BE2C (cell line): ENCODE measurements at regions not wholly inside any gene's neighbourhood (a gene's known extent, or its start where the extent isn't known, plus 50 kb on each side); places are given as distances from the start of the nearest gene placed in this dataset.
A peak's percentile ranks its signal among the peaks of the same experiment; 100 is the strongest.

ENCODE experiments used
- DNase-seq: peaks from one replicate; pipeline ENCODE4 v3.0.0-alpha.2; 2020
- H3K27me3 ChIP-seq: fragments of 250-450 bp; sonication (Bioruptor Pico); 2 replicates; pipeline ENCODE4 v1.5.1; 2020; ENCODE audit warnings: mild to moderate bottlenecking
- H3K36me3 ChIP-seq: fragments of 250-450 bp; sonication (Bioruptor Pico); 2 replicates; pipeline ENCODE4 v1.5.1; 2020; ENCODE audit warnings: mild to moderate bottlenecking
- H3K4me1 ChIP-seq: fragments of 250-450 bp; sonication (Bioruptor Pico); 2 replicates; pipeline ENCODE4 v1.5.1; 2020
- H3K4me3 ChIP-seq: 2 replicates; pipeline ENCODE4 v1.5.1; 2011; ENCODE audit warnings: low read depth, low read length
- H3K9me3 ChIP-seq: fragments of 250-450 bp; sonication (Bioruptor Pico); 2 replicates; pipeline ENCODE4 v1.5.1; 2020
- TF ChIP-seq, protein P1 (sequence below): IDR thresholded peaks from 2 replicates; pipeline ENCODE4 v1.5.1; 2012; ENCODE audit warnings: mild to moderate bottlenecking, low read depth, low read length

DNA sequence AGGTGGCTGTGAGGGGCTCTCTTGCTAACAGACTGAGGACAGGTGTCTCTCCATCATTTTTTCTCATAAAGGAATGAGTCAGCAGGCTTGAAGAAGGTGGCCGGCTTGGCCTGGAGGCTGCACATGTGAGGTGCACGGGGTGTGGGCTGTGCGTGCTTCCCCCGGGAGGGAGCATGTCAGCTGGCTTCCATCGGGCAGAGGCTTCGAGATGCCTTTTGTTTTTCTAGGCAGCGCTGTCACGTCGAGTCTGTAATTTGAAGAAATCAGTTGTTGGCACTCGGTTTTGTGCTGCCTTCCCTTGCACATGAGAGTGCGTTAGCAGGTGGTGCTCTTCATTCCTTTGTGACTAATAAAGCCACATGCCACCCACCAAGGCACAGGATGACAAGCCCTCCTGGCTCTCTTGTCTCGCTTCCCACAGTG is 89.7 kb downstream of the NPIPB11 start:
- Histone ChIP-seq H3K4me3 (no peak overlapping the region), H3K9me3 (no peaks in the 10 kb centered on the region), H3K4me1 (peaks cover 3% of the 10 kb centered on the region; the same call in 1 of the 2 replicates), H3K27me3 (no peaks in the 10 kb centered on the region), H3K36me3 (no peaks in the 10 kb centered on the region)
- DNase-seq = no peak
- TF ChIP-seq, protein P1, sequence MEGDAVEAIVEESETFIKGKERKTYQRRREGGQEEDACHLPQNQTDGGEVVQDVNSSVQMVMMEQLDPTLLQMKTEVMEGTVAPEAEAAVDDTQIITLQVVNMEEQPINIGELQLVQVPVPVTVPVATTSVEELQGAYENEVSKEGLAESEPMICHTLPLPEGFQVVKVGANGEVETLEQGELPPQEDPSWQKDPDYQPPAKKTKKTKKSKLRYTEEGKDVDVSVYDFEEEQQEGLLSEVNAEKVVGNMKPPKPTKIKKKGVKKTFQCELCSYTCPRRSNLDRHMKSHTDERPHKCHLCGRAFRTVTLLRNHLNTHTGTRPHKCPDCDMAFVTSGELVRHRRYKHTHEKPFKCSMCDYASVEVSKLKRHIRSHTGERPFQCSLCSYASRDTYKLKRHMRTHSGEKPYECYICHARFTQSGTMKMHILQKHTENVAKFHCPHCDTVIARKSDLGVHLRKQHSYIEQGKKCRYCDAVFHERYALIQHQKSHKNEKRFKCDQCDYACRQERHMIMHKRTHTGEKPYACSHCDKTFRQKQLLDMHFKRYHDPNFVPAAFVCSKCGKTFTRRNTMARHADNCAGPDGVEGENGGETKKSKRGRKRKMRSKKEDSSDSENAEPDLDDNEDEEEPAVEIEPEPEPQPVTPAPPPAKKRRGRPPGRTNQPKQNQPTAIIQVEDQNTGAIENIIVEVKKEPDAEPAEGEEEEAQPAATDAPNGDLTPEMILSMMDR = no peak

DNA sequence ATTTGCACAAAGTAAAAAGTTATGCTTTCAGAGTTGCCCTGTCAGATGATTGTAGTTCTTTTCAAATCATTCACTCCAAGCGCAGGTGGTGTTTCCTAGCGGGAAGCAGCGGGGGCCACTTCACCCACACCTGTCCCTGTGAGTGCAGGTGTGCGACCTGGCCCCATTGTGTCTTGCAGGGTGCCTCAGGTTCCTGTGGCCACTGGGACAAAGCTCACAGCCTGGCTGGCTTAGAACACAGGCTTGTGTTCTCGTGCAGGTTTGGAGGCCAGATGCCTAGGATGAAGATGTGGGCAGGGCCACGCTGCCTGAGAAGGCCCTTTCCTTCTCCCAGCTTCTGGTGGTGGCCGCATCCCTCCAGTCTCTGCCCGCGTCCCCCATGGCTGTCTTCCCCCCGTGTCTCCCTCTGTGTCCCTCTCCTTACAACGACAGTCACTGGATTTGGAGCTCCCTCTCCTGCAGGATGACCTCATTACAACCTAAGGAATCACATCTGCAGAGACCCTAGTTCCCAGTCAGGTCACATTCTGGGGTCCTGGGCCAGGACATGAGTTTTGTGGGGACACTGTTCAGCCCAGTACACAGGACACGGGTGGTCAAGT is 90.5 kb downstream of the NPIPB11 start:
- Histone ChIP-seq H3K36me3 (no peaks in the 10 kb centered on the region), H3K27me3 (no peaks in the 10 kb centered on the region), H3K4me1 (peaks cover 3% of the 10 kb centered on the region; the same call in 1 of the 2 replicates), H3K4me3 (no peak overlapping the region), H3K9me3 (no peaks in the 10 kb centered on the region)
- TF ChIP-seq, protein P1 = peak; percentile 53
- DNase-seq = peak; percentile 41

DNA sequence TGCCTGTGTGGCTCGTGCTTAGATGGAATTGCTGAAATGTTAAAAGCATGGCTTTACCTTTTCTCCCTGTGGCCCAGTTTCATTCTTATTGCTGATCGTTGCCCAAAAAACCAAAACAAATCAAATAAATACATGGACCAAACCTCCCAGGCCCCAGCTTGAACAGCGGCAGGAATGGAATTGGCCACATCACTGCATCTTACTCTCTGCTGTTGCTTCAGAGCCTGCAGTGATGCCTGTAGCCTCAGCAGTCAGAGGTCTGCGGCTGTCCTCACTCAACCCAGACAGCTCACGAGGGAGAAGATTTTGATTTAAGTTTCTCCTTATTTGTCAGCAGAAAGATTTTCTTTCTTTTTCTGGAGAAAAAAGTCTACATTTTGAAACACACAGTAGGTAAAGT is 91.5 kb downstream of the NPIPB11 start:
- Histone ChIP-seq H3K4me3 (no peak overlapping the region), H3K36me3 (no peaks in the 10 kb centered on the region), H3K4me1 (peaks cover 3% of the 10 kb centered on the region; the same call in 1 of the 2 replicates), H3K9me3 (no peaks in the 10 kb centered on the region), H3K27me3 (no peaks in the 10 kb centered on the region)
- no peak for DNase-seq
- TF ChIP-seq, protein P1 = no peak

DNA sequence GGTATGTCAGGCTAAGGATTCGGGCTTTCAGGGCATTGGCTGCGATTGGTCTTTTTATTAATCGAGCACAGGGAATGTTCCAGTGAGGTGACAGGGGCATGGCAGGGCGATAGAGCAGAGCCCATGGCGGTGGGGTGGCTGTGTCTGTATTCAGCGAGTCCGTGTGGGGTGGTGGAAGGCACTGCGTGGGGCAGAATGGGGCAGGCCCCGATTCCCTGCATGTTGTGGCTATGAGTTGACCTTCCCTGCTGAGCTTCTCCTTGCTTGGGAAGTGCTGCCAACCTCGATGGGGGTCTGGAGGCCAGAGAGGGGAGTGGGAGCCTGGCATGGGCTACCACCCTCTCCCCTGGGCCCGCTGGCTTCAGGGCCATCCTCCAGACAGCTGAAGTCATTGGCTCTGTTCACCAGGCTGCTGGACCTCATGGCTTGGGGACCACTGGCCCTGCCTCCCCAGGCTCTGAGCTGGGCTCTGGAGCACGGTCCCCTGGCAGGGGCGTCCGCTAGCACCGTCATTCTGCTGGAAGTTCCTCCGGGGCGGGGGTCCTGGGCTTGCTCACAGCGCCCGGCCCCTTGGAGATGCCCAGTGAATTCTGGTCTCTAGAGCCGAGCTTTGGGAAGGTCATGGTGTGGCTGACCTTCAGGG is 92.1 kb downstream of the NPIPB11 start:
- Histone ChIP-seq H3K27me3 (no peaks in the 10 kb centered on the region), H3K9me3 (no peaks in the 10 kb centered on the region), H3K4me1 (peaks cover 3% of the 10 kb centered on the region; the same call in 1 of the 2 replicates), H3K4me3 (no peak overlapping the region), H3K36me3 (no peaks in the 10 kb centered on the region)
- TF ChIP-seq, protein P1 = no peak
- DNase-seq = no peak

DNA sequence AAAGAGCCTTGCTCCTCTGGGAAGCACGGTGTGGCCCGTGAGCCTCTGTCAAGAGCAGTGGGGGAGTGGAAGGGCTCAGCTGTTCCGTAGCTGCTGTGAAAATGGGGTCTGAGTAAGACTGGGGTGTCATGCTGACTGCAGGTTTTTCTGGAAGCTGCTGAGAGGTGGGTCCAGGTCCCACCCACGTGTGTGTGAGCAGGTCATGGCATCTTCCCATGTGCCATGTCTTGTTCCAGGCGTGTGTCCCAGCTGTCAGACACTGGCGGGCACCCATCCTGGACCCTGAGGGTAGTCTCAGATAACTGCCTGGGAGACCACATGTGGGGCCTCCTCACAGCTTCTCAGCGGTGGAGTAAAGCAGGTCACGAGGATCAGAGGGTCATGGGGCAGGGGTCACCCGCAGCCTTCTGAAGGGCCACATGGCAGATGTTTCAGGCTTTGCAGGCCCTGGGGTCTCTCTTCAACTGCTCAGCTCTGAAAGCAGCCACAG is 92.9 kb downstream of the NPIPB11 start:
- DNase-seq = no peak
- Histone ChIP-seq H3K27me3 (no peaks in the 10 kb centered on the region), H3K4me1 (peaks cover 3% of the 10 kb centered on the region; the same call in 1 of the 2 replicates), H3K9me3 (no peaks in the 10 kb centered on the region), H3K4me3 (no peak overlapping the region), H3K36me3 (no peaks in the 10 kb centered on the region)
- TF ChIP-seq, protein P1 = no peak
